ENCODE measurements at regions not wholly inside any gene's neighbourhood (a gene's known extent, or its start where the extent isn't known, plus 50 kb on each side); places are given as distances from the start of the nearest gene placed in this dataset.
"Not testable (repeated sequence)": the region's sequence is repeated elsewhere in the genome, so short reads cannot be mapped to it uniquely, and the experiment has no call there.

DNA sequence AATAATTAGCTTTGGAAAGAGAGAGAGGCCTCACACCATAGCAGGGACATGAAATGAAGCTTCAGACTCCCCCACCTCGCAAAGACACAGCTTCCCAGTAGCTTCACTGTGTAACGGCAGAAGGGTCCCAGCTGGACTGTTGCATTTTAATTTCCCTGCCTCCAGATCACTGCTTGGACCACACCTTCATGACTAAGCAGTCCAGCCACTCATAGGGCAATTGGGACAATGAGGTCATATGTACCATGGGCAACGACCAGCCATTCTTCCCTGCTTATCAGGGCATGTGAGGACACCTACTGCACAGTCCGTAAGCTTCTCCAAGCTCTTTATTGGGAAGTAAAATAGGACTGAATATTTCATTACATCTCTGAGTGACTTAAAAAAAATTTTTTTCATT, 183.0 kb downstream of the MREG start:
- no peak for DNase-seq

- no peak for DNase-seq
These were observed 184.1 kb downstream of the MREG start for GRCh38 chr2:215829261-215829660.

GRCh38 chr2:215828528-215829184, 184.7 kb downstream of the MREG start:
- peak; percentile 16 for DNase-seq

- no peak for DNase-seq
These were observed 186.4 kb downstream of the MREG start for GRCh38 chr2:215826838-215827441.

DNA sequence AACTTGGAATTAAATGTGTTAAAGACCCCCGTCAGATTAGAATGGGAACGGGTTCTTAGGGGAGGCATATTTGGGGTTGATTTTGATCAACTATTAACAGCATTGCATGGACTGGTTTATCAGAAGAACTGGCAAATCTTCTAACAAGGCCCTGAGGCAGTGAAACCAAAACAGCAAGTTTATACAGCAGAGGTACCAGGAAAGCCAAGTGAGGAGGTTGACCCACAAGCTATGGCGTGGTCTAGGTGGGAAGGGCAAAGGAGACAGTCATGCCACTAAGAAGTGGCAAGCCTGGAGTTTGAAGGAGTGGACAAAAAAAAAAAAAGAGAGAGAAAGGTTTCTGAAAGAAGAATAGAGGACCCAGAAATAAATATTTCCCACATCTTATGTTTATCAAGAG, 187.0 kb downstream of the MREG start:
- no peak for DNase-seq

GRCh38 chr2:215825707-215826106, 187.6 kb downstream of the MREG start:
- DNase-seq: no peak

- not testable (repeated sequence) for DNase-seq
These were observed 192.1 kb downstream of the MREG start for GRCh38 chr2:215821298-215821697.

GRCh38 chr2:215819713-215820112, 193.6 kb downstream of the MREG start:
- not testable (repeated sequence) for DNase-seq

DNA sequence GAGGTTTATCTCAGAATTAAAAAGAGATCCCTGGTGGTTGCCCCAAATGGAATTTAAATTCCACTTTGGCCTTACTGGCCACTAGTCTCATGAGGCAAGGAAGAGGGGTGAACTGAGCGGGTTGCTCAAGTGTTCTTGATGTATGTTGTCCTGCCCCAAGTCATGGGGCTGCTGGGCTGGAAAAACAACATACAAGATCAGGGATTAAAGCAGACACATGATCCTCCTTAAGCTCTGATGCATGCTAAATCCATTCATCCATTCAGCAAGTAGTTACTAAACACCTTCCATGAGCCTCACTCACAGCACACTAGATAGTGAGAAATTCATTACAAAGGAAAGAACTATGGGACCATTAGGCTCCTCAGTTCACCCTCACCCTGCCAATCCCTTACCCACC, 196.3 kb downstream of the MREG start:
- no peak for DNase-seq

GRCh38 chr2:215816424-215816823, 196.9 kb downstream of the MREG start:
- no peak for DNase-seq

DNA sequence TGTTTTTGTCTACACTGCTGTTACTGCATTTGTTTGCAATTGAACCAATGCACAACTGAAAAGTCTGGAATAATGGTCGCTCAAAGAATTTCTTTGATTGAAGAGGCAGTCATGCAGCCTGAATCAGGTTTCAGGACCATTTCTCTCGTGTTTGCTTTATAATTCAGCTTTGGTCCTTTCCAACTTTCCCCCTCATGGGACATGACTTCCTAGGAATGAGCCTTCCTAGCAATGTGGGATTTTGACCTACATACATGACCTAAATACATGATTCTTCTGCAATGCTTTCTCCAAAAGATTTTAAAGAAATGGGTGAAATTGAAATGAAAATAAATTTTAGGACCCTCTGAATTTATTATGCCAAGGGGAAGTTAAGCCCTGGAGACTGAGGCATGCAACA, 197.4 kb downstream of the MREG start:
- DNase-seq: no peak

GRCh38 chr2:215812966-215813365, 200.4 kb downstream of the MREG start:
- DNase-seq: no peak

- no peak for DNase-seq
These were observed 201.7 kb downstream of the MREG start for GRCh38 chr2:215811409-215812345.

GRCh38 chr2:215811003-215811402, 202.3 kb downstream of the MREG start:
- DNase-seq: no peak

DNA sequence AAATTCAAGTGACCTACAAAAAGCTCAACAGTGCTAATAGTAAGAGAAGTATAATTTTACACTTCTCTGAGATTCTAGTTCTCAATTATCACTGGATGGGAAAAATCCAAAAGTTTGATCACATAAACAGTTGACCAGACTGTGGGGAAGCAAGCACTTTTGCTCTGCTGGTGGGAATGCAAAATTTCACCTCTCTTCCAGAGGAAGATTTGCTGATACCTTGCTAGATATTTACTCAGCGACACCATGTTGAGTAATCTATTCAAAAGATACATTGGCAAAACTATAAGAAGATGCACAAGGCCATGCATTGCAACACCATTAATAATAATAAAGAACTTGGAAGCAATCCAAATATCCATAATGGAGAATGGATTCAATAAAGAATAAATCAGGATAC, 204.4 kb downstream of the MREG start:
- no peak for DNase-seq

DNA sequence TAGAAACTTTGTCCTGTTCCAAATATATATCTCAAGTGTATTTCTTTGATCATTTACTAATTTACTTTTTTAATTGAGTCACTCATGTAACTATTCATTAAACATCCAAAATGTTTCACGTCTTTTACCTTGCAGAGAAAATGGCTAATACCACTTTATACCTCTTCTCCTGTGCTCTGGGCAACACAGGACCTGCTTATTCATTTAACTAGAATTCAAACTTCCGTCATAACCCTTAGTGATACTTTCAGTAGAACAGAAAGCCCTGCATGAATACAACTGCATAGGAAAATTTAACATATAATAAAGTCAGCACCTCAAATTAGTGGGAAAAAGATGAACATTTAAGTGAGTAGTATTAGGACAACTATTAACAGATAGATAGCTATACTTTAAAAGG, 205.2 kb downstream of the MREG start:
- DNase-seq: no peak

DNA sequence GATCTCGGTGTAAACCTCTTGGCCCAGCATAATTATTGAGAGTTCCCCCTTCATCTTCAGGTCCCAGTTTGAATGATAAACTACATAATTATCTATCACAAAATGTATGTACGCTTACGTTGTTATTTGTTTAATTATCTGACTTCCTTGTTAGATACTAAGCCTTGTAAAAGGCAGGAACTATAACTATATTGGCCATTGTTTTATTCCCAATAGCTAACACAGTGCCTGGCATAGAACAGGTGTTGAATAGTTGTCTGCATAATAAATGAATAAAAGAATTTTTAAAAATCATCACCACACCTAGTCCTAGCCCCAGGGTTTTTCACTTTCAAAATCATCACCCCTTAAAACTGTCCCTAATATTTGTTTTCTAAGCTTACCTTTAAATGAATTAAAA, 207.9 kb downstream of the MREG start:
- no peak for DNase-seq

GRCh38 chr2:215803150-215803549, 210.2 kb downstream of the MREG start:
- DNase-seq: no peak

- no peak for DNase-seq
These were observed 214.2 kb downstream of the MREG start for GRCh38 chr2:215799194-215799593.

- DNase-seq: no peak
These were observed 215.7 kb downstream of the MREG start for GRCh38 chr2:215797676-215798075.

GRCh38 chr2:215796140-215796855, 217.1 kb downstream of the MREG start:
- DNase-seq: no peak

- no peak for DNase-seq
These were observed 218.4 kb downstream of the MREG start for GRCh38 chr2:215794829-215795546.
